NCI-H446 (cell line): ENCODE measurements at regions not wholly inside any gene's neighbourhood (a gene's known extent, or its start where the extent isn't known, plus 50 kb on each side); places are given as distances from the start of the nearest gene placed in this dataset.

Experiments used
- DNase-seq, 2 experiments: peaks; one replicate each; lab custom pipeline; 2025; lab: John Stamatoyannopoulos, UW

- no peak for DNase-seq
Measured at GRCh38 chr9:107644733-107645463, 155.3 kb upstream of the KLF4 start.

DNA sequence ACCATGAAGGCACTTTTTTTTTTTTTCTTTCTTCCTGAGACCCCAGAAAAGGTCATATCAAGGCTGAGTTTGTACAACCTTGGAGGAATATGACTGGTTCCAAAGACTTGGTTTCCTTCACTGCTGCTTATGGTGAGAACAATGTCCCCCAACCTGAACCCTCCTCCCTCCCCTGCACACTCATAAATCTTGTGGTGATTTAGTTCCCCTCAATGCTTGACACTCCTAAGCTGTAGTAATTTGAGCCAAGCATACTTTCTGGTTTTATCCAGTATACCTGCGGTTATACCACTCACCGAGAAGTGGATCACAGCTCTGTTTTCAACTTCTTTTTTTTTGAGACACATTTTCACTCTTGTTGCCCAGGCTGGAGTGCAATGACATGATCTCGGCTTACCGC, 149.9 kb upstream of the KLF4 start:
- DNase-seq = no peak

GRCh38 chr9:107638521-107639310, 149.1 kb upstream of the KLF4 start:
- no peak for DNase-seq

DNA sequence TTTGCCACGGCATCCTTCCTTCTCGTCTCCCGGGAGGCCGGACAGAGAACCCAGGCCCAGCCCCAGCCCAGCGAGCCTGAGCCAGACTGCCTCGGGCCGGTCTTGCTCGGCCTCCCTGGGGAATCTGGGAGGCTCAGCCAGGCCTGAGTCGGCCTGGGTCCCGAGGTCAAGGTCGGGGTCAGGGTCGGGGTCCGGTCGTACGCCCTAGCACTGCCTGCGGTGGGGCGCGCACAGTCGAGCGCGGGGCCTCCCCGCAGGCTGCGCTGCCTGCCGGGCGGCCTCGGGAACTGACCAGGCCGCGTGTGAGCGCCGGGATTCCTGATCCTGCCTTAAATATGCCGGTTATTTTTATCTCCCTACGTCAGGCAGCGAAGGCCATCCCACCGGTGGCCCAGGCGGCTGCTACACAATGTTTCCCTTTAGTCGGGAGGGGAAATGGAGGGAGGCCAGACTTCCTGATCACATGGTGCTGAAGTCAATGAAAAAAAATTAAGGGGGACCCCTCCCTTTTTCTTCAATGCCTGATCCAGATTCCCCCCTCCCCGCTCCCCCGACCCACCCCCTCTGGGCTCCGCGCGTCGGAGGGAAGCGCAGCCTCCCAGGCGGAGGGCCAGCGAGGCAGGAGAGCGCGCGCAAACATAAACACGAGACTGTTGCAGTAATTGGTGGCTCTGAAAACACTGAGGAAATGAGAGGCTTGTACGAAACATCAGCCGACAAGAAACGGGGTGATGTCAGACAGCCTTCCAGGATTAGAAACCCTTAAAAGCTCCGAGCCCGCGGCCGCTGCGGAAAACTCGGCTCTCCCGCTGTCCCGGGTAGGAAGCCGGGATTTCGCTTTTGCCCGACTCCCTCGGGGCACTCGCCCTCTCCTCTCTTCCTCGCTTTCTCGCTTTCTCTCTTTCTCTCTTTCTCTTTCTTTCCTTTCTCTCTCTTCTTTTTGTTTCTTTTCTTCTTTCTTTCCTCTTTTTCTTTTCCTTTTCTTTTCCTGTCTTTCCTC, 148.2 kb upstream of the KLF4 start:
- DNase-seq = no peak

DNA sequence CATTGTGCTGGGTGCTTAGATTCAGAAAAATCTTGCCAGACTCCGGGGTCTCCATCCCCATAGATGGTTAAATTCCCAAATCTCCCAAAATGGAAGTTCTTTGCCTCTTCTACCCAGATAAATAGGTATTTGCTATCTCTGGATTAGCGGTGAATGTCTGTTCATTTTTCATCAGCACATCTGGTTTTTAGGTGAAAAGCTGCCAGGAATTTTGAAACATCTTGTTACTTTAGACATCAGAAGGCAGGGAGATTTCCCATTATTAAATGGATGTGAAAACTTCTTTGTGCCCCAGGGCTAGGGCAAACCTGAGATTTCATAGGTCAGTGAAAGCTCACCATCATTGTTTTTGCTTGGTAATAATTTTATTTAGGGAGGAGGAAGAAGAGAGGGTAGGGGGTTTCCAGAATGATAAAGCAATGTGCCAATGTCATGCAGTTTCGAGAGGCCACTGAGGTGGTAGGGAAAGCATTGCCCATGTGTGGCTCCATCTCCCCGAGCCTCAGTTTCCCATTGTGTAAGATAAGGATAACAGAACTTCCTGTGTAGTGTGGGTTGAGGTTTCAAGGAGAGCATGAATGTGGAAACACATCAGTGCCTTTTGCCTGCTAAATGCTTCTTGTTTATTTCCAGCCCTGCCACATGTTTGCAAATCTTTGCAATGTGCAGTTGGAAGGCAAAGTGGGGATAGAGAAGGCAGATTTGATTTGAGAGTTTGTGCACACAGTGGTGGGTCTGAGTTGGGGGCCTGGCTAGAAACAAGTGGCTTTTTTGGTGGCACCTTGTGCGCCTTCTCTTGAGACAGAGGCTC, 147.2 kb upstream of the KLF4 start:
- DNase-seq = no peak

DNA sequence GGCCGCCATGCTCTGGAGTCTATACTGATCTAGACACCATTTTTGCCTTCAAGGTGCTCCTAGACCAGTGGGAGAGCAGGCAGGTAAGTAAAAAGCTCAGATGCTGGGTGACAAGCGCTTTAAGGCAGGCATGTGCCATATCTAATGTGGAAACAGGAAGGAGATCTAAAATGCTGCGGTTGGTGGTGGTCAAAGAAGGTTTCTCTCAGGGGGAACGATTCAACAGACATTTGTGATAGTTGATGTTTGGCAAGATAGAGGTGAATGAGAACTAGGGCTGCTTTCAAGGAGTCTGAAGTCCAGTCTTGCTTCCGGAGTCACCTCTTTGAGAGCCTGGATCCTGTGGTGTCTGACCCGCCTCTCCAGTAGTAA, 146.2 kb upstream of the KLF4 start:
- DNase-seq = no peak

DNA sequence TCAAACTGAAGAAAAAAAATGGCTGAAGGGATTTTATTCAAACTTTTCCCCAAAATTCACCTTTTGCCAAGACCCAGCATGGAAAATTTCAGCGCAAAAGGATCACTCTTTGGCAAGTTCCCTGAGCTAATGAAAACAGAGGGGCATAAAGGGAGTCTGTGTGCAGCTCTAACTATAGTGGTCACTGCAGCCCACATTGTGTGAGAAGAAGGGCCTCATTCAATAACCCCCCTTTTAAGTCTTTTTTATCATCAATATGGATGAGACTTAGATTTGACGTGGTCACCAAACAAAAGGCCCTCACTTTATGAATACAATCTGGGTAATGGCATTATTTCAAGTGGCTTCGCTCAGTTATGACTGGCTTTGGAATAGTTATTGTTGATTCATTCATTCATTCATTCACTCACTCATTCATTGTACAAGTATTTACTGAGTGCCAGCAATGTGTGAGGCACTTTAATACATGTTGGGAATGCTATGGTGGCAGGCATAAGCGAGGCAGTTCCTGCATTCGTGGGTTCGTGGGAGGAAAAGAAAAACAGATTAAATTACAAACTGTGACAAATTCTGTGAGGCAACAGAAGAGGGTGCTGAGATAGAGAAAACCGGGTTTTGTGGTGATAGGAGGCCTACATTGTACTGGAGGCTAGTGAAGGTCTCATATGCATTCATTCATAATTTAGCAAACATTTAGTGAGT, 145.7 kb upstream of the KLF4 start:
- no peak for DNase-seq

DNA sequence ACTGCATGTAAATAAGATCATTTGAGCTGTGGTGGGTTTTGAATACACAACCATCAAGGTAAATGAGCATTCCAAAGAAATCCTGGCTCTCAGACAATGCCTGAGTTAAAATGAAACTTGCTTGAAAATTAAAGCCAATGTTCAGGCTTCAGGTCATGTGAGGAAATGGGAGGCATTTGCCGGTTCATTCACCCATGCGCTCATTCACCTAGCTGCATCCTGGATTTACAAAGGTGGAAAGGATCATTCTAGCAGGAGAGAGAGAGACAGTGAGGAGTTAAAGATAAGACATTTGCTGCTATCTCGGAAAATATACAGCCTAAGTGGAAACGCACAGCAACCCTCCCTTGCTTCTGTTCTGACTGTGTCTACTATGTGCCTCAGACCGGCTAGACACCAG, 143.8 kb upstream of the KLF4 start:
- no peak for DNase-seq

- DNase-seq = no peak
Measured at GRCh38 chr9:107632661-107633060, 143.1 kb upstream of the KLF4 start.

DNA sequence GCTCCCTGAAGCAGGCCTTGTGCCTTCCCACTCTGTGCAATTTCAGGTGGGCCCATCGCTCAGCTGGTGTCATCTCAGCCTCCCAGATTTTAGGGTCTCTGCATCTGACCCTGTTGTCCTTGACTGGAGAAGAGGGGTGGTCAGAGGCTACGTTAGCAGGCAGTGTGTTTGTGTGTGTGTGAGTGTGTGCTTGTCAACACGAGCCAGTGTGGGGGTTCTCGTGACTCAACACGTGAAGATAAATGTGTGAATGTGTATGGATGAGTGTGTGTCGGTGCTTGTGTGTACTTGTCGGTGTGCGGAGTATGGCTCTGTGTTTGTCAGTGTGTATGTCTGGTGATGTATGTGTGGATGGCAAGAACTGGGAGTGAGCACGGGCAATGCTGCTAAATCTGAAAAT, 142.6 kb upstream of the KLF4 start:
- no peak for DNase-seq

- DNase-seq = no peak
Measured at GRCh38 chr9:107631788-107632187, 142.2 kb upstream of the KLF4 start.

DNA sequence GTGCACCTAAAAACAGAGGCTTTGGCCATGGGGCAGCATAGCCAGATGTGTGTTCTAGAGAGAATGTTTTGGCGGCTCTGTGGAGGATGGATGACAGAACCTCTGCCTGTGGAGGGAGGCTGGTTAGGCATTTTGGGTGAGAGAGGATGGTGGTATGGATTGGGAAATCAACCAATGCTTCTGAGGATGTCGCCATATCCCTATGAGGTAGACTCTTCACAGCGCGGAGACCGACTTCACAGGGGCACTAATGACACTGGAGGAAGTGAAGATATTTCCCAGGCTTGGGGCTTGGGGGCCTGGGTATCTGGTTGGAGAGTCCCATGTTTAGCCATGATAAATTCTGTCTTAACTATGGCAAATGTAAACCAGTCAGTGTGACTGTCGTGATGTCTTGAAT, 140.6 kb upstream of the KLF4 start:
- DNase-seq = no peak

DNA sequence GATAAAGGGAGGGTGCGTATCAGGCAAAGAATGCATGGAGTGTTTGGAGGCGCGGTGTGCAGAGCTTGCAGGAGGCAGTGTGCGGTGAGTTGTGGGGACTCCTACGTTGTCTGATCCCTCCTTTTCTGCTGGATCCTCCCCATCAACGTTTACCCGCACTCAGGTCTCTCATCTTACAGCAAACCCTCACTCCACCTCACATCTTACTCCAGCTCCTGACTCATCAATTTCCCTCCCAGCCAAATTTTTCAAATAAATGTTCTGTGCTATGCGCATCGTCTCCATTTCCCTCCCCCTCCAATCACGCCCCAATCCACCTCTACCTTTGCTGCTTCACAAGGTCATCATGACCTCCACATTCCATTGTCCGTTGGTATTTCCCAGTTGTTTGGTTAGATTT, 138.9 kb upstream of the KLF4 start:
- DNase-seq = no peak

- no peak for DNase-seq
Measured at GRCh38 chr9:107627781-107628180, 138.2 kb upstream of the KLF4 start.

GRCh38 chr9:107626118-107626517, 136.5 kb upstream of the KLF4 start:
- no peak for DNase-seq

DNA sequence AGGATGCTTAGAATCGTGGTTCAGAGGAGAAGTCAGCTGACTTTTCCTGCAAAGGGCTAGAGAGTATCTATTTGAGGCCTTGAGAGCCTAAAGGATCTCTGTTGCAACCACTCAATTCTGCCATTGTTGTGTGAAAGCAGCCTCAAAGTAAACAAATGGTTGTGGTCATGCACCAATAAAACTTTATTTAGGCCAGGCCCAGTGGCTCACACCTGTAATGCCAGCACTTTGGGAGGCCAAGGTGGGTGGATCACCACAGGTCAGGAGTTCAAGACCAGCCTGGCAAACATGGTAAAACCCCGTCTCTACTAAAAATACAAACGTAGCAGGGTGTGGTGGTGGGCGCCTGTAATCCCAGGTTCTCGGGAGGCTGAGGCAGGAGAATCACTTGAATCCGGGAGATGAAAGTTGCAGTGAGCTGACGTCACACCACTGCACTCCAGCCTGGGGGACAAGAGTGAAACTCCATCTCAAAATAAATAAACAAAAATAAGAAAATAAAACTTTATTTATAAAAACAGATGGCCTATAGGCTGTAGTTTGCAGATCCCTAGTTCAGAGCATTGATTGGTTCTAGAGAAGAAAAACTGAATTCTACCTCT, 135.9 kb upstream of the KLF4 start:
- DNase-seq = no peak

GRCh38 chr9:107624234-107624948, 134.8 kb upstream of the KLF4 start:
- no peak for DNase-seq

DNA sequence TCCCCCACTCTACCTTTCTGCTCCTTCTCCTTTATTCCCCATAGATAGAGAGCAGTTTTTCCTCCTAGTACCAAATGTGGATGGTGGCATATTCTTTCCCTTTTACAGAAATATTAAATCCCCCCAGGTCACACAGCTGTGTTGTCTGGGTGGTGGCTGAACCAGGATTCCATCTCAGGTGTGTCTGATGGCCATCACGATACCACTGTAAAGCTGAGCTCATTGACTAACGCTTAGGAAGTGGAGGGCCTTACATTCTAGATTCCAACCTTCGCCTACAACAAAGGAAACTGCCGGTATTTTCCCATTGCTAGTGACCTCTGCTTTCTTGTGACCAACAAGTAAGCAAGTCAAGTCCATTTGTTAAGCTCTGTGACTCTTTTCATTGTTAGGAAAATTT, 131.9 kb upstream of the KLF4 start:
- no peak for DNase-seq

- DNase-seq = no peak
Measured at GRCh38 chr9:107620801-107621200, 131.2 kb upstream of the KLF4 start.

DNA sequence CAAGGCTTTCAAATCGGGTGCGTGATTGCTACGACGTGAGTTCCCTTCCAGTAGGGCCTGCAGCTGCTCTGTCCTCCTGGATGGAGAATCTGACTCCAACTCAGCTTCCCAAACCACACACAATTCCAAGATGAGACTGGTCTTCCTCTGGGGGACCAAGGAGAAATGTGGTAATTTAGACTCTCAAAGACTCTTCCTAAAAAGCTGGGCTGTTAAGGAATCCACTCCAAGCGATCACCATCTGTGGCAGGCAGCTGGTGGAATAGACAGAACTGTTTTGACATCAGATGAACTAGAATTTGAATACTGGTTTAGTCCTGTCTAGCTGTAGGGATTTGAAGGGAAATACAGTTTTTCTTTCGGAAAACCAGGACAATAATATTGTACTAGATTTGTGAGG, 130.7 kb upstream of the KLF4 start:
- no peak for DNase-seq
